Stomach (tissue), 8 donors: ENCODE measurements at regions not wholly inside any gene's neighbourhood (a gene's known extent, or its start where the extent isn't known, plus 50 kb on each side); places are given as distances from the start of the nearest gene placed in this dataset.

Experiments
- DNase-seq, 2 donors: peaks; one replicate each; pipeline versions ENCODE4 v3.0.0 to v3.0.0-alpha.2; 2013 to 2019
- H3K27ac ChIP-seq, 5 donors: fragments of 200-600 bp in 4 of 5; sonication (generic) in 4 of 5; one replicate each; pipeline ENCODE4 v1.5.1; 2013 to 2019; ENCODE audit warnings: mild to moderate bottlenecking in 1 of 5, moderate library complexity in 1 of 5
- H3K27me3 ChIP-seq, 3 donors: fragments of 200-600 bp; sonication (generic); one replicate each; pipeline ENCODE4 v1.5.1; 2017 to 2019; ENCODE audit warnings: mixed run types in 1 of 3
- H3K36me3 ChIP-seq, 4 donors: fragments of 200-600 bp; sonication (generic); 1 replicate in 3 of 4; 2 replicates in 1 of 4; pipeline ENCODE4 v1.5.1; 2016 to 2019
- H3K4me1 ChIP-seq, 4 donors: fragments of 200-600 bp; sonication (generic); one replicate each; pipeline ENCODE4 v1.5.1; 2016 to 2019
- H3K4me3 ChIP-seq, 4 donors: fragments of 200-600 bp; sonication (generic) in 3 of 4; one replicate each; pipeline ENCODE4 v1.5.1; 2016 to 2019; ENCODE audit warnings: mild to moderate bottlenecking in 1 of 4
- H3K9me3 ChIP-seq, 4 donors: fragments of 200-600 bp; sonication (generic); one replicate each; pipeline ENCODE4 v1.5.1; 2016 to 2019
- CTCF ChIP-seq, 7 experiments: fragments of 450-650 bp in 4 of 7; fragments of 200-600 bp in 3 of 7; sonication (generic) in 3 of 7; IDR thresholded peaks; one replicate each; pipeline ENCODE4 v1.5.1; 2016 to 2019; ENCODE audit warnings: antibody characterized with exemption in 7 of 7, control low read depth in 2 of 7, mild to moderate bottlenecking in 1 of 7
- EP300 ChIP-seq: sonication (generic); formaldehyde crosslinking; IDR thresholded peaks from one replicate; pipeline ENCODE4 v1.6.1; 2017; ENCODE audit warnings: antibody characterized with exemption
- POLR2A ChIP-seq, 4 donors: fragments of 450-650 bp; IDR thresholded peaks; one replicate each; pipeline ENCODE4 v1.6.1; 2016; ENCODE audit warnings: antibody characterized with exemption in 4 of 4, control low read depth in 2 of 4, mild to moderate bottlenecking in 1 of 4, moderate library complexity in 1 of 4
- POLR2AphosphoS5 ChIP-seq, 3 donors: sonication (generic); formaldehyde crosslinking; IDR thresholded peaks; one replicate each; pipeline ENCODE4 v1.6.1; 2016; ENCODE audit warnings: antibody characterized with exemption in 3 of 3
- WGBS, 5 donors: extraction: QIAGEN DNeasy Blood & Tissue Kit in 3 of 5; methylation state at CpG; one replicate each; pipeline versions ENCODE4 v1.1.5 to v1.1.7; 2013 to 2018; 5-methylcytosine and 5-hydroxymethylcytosine counted together
- intact Hi-C: fragments of 100-400 bp; cut with DNase I; formaldehyde crosslinking; loops from one replicate; pipeline ENCODE4 v1.15.1; 2023; ENCODE audit warnings: low total_unique reads
- donor health status: healthy with polysubstance abuse.
- donor health status: Bipolar disorder and iron deficiency.
- donor health status: healthy.

DNA sequence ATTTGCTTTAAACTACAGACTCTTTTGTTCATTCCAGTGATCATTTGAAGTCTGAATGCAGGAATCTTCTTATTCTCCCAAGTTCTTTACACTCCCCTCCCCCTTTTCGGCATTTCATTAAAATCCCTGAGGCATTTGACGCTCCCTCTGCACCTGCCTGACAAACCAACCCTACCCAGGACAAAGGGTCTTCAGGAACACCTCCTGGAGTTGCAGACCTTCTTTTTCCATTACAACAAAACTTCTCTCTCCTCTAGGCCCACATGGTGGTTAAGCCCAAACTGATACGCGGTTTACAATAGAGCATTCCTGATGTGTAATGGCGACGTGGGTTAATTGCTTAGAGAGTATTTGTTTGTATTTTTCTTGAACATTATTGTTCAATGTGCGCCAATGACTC, 367.4 kb downstream of the FBXO15 start:
- TF ChIP-seq EP300 (no peak), POLR2AphosphoS5 (IDR thresholded peaks at IDR 0.05) (no peak), CTCF (IDR thresholded peaks at IDR 0.05) (no peak), POLR2A (IDR thresholded peaks at IDR 0.05) (no peak)
- intact Hi-C loops, result no loop called here
- Histone ChIP-seq H3K27me3 (no peaks in the 10 kb centered on the region), H3K4me1 (no peaks in the 10 kb centered on the region), H3K4me3 (no peak overlapping the region), H3K27ac (no peak overlapping the region), H3K36me3 (no peaks in the 10 kb centered on the region), H3K9me3 (no peaks in the 10 kb centered on the region)
- no peak for DNase-seq
- 65 to 76% (median 71%) methylated on average over 7 of the region's 7 CpGs for WGBS, 5 donors

DNA sequence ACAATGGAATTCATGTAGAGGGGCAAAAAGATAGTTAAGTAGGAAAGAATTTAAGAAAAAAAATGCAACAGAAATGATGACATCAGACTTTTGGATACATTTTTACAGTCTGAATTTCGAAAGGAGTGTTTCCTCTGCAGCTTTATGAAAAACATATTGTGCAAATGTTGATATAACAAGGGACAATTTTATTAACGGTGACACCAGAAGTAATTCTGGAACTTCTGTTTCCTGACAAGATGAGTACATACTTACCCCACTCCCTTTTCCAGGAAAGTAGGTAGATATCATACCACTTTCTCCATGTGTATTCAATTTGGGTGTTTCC, 369.6 kb downstream of the FBXO15 start:
- 46 to 63% (median 50%) methylated on average over 2 of the region's 2 CpGs for WGBS, 5 donors
- no peak for DNase-seq
- Histone ChIP-seq H3K36me3 (no peaks in the 10 kb centered on the region), H3K27me3 (no peaks in the 10 kb centered on the region), H3K4me1 (no peaks in the 10 kb centered on the region), H3K4me3 (no peak overlapping the region), H3K27ac (no peak overlapping the region), H3K9me3 (no peaks in the 10 kb centered on the region)
- TF ChIP-seq EP300, result no peak
- TF ChIP-seq CTCF (IDR thresholded peaks at IDR 0.05), result no peak
- no peak for TF ChIP-seq POLR2A (IDR thresholded peaks at IDR 0.05)
- intact Hi-C loops, result no loop called here

DNA sequence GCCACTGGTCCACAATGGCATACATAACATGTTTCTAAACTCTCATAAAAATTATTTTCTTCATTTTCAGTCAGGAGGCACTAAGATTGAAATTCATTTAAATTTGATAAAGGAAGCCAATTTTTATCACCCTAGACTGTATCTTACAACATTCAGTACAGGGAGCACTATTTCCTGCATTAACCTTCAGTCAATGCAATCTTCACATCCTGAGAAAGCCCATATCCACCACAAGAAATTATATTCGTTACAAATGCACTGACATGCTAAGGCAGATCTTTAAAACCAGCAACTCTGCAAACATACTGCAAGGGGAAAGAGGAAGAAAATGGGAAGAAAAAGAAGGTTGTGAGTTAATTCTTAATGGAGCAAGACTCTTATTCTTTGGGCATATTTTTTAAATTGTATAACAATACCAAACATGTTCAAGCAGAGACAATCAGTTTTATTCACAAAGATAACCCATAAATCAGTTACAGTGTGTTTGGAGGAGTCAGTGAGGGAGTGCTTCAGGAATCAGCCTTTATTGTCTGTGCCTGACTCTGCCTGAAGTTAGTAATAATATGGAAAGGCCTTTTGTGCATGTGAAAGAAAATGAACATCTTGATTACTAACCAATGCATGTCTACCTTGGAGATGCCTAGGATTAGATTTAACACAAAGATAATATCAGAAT, 370.1 kb downstream of the FBXO15 start:
- Histone ChIP-seq H3K4me3 (no peak overlapping the region), H3K4me1 (no peaks in the 10 kb centered on the region), H3K9me3 (no peaks in the 10 kb centered on the region), H3K27ac (no peak overlapping the region), H3K36me3 (no peaks in the 10 kb centered on the region), H3K27me3 (no peaks in the 10 kb centered on the region)
- no peak for TF ChIP-seq POLR2AphosphoS5 (IDR thresholded peaks at IDR 0.05)
- TF ChIP-seq EP300, result no peak
- no peak for TF ChIP-seq POLR2A (IDR thresholded peaks at IDR 0.05)
- no peak for TF ChIP-seq CTCF (IDR thresholded peaks at IDR 0.05)
- intact Hi-C loops, result no loop called here
- WGBS, 5 donors, result 47 to 62% (median 54%) methylated on average over 1 of the region's 1 CpG
- DNase-seq, result no peak

DNA sequence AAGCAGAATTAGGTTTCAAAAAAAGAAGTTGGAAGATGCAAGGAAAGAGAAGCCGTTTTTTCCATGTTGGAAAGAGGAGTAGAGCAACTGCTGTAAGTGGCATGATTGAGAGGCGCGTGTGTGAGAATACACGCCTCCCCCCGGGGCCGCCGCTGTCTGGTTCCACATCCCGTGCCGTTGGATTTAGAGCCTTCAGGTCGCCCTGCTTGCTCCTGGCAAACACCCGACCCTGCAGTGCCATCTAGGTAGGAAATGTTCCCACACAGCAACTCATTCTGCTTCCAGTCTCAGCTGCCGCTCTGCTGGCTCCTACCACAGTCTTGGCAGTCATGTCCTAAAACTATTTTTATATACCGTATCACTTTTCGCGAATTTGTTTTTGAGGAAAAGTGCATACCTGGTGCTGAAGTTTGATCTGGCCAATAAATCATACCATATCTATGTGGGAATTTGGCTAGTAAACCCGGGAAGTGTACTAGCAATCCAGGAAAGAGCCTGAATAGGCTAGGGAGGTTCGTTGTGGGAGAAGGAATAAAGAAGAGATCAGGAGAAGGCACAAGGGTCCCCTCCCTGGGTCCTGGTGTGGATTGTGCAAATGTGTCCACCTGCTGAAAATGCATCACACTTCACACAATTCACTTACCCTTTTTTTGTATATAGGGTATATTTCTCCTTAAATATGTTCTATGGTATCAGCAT, 372.7 kb downstream of the FBXO15 start:
- Histone ChIP-seq H3K9me3 (no peaks in the 10 kb centered on the region), H3K36me3 (no peaks in the 10 kb centered on the region), H3K27ac (no peak overlapping the region), H3K4me3 (no peak overlapping the region), H3K27me3 (no peaks in the 10 kb centered on the region), H3K4me1 (no peaks in the 10 kb centered on the region)
- intact Hi-C loops, result no loop called here
- WGBS, 5 donors, result 73 to 81% (median 79%) methylated on average over 16 to 17 of the region's 17 CpGs
- no peak for DNase-seq
- TF ChIP-seq POLR2AphosphoS5 (IDR thresholded peaks at IDR 0.05) (no peak), CTCF (IDR thresholded peaks at IDR 0.05) (no peak), POLR2A (IDR thresholded peaks at IDR 0.05) (no peak), EP300 (no peak)
